ENCODE measurements at regions not wholly inside any gene's neighbourhood (a gene's known extent, or its start where the extent isn't known, plus 50 kb on each side); places are given as distances from the start of the nearest gene placed in this dataset.

DNA sequence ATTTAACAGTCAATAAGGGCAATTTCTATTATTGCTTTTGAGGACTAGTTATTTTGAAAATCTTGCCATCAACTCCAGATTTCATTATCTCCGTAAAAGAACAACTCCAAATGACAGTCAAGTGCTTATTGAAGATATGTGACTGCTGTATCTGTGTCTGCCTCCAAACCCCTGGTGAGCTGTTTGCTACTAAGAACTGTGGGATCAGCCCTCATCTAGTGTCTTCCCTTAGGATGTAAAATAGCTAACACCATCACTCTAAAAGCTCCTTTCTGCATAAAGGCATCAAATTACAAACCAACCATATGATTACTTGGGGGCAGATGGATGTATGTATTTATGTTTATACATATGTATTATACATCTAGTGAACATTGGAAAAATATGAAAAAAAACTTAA, 70.8 kb upstream of the SLC13A1 start:
- TF ChIP-seq EZH2 (IDR thresholded peaks at IDR 0.05; ENCODE audit: borderline replicate concordance) (no peak), CTCF (IDR thresholded peaks at IDR 0.05; ENCODE audit: poor library complexity) (no peak), EZH2phosphoT487 (IDR thresholded peaks at IDR 0.05; ENCODE audit: low read depth, severe bottlenecking, unreplicated experiment) (no peak)
